ENCODE measurements at regions not wholly inside any gene's neighbourhood (a gene's known extent, or its start where the extent isn't known, plus 50 kb on each side); places are given as distances from the start of the nearest gene placed in this dataset.

GRCh38 chr2:117760916-117761315 lies 53.6 kb upstream of the DDX18 start:
- no peak overlapping the region for H3K4me3 ChIP-seq (ENCODE audit: control insufficient read depth, low read depth, low read length)
- no peak for TF ChIP-seq CTCF (IDR thresholded peaks at IDR 0.05; ENCODE audit: control insufficient read depth, insufficient read depth, low read depth, low read length, missing control alignments)
- no peak for DNase-seq (ENCODE audit: low read depth)

- no peak for DNase-seq (ENCODE audit: low read depth)
- no peak overlapping the region for H3K4me3 ChIP-seq (ENCODE audit: control insufficient read depth, low read depth, low read length)
- TF ChIP-seq CTCF (IDR thresholded peaks at IDR 0.05; ENCODE audit: control insufficient read depth, insufficient read depth, low read depth, low read length, missing control alignments), result no peak
Measured at GRCh38 chr2:117762454-117762853, 52.0 kb upstream of the DDX18 start.

DNA sequence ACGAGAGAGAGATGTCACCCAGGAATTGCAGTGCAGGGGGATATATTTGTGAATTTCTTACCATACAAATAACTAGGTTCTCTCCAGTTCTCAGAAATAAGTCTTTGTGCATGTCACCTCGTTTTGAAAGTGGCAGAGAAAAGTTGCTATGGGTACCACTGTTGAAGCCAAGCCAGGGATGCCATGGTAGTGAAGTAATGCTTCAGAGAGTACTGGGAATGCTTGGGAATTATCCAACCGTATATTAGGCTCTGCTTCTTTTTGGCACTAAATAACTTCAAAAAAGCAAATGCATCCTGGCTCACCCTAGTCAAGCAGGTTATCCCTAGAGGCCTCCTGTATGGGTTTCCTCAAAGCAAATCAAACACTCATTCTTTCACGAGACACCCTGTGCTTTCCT lies 50.7 kb upstream of the DDX18 start:
- no peak for TF ChIP-seq CTCF (IDR thresholded peaks at IDR 0.05; ENCODE audit: control insufficient read depth, insufficient read depth, low read depth, low read length, missing control alignments)
- DNase-seq (ENCODE audit: low read depth), result no peak
- H3K4me3 ChIP-seq (ENCODE audit: control insufficient read depth, low read depth, low read length), result no peak overlapping the region

Data from AG09309 (cell line).